ENCODE measurements at regions not wholly inside any gene's neighbourhood (a gene's known extent, or its start where the extent isn't known, plus 50 kb on each side); places are given as distances from the start of the nearest gene placed in this dataset.

GRCh38 chr2:71906357-71906973, 241.2 kb downstream of the CYP26B1 start:
- TF ChIP-seq CTCF (IDR thresholded peaks at IDR 0.05): no peak
- no peak for TF ChIP-seq POLR2A (IDR thresholded peaks at IDR 0.05)
